ENCODE measurements at regions not wholly inside any gene's neighbourhood (a gene's known extent, or its start where the extent isn't known, plus 50 kb on each side); places are given as distances from the start of the nearest gene placed in this dataset.

- DNase-seq (ENCODE audit: low read depth, low spot score) (peak; percentile 13), ATAC-seq (no peak)
- TF ChIP-seq CTCF (IDR thresholded peaks at IDR 0.05) (no peak), REST (IDR thresholded peaks at IDR 0.05; ENCODE audit: insufficient read depth in 1 of 2, low read depth in 2 of 2, low read length in 1 of 2) (no peak), POLR2AphosphoS5 (IDR thresholded peaks at IDR 0.05; ENCODE audit: low read depth, low read length) (no peak), TCF7L2 (IDR thresholded peaks at IDR 0.05; ENCODE audit: low read depth, low read length) (no peak), SIN3A (IDR thresholded peaks at IDR 0.05; ENCODE audit: borderline replicate concordance, insufficient read depth, low read depth, low read length) (no peak)
- Histone ChIP-seq H3K27me3 (ENCODE audit: control insufficient read depth, insufficient read depth, low read length) (no peaks in the 10 kb centered on the region), H3K36me3 (ENCODE audit: control insufficient read depth, insufficient read depth, low read length) (no peaks in the 10 kb centered on the region), H3K9me3 (ENCODE audit: control insufficient read depth, insufficient read depth, low read depth, low read length) (no peaks in the 10 kb centered on the region), H3K4me3 (ENCODE audit: low read depth in 2 of 2, low read length in 2 of 2) (no peak overlapping the region), H3K4me1 (ENCODE audit: control insufficient read depth, insufficient read depth, low read length) (no peaks in the 10 kb centered on the region), H3K27ac (ENCODE audit: low read length) (no peak overlapping the region)
- POLR2A ChIA-PET, result no interaction called here
- intact Hi-C loops (cut with micrococcal nuclease; ENCODE audit: unreplicated experiment) (no loop called here), in situ Hi-C loops (cut with HindIII; ENCODE audit: low pct_unique_long_range_greater_than_20kb, low sequenced_read_pairs) (no loop called here)
- CTCF ChIA-PET, result no interaction called here
- no TSS peak for BruUV-seq (replicated peaks)
These were observed 203.5 kb upstream of the RGMB start for GRCh38 chr5:98570010-98570409.

GRCh38 chr5:98570661-98571191, 202.7 kb upstream of the RGMB start:
- intact Hi-C loops (cut with micrococcal nuclease; ENCODE audit: unreplicated experiment), result no loop called here
- H3K9me3 ChIP-seq (ENCODE audit: control insufficient read depth, insufficient read depth, low read depth, low read length), result no peaks in the 10 kb centered on the region
- in situ Hi-C loops (cut with HindIII; ENCODE audit: low pct_unique_long_range_greater_than_20kb, low sequenced_read_pairs), result no loop called here
- CTCF ChIA-PET, result no interaction called here
- TF ChIP-seq SIN3A (IDR thresholded peaks at IDR 0.05; ENCODE audit: borderline replicate concordance, insufficient read depth, low read depth, low read length) (no peak), CTCF (IDR thresholded peaks at IDR 0.05) (no peak), REST (IDR thresholded peaks at IDR 0.05; ENCODE audit: insufficient read depth in 1 of 2, low read depth in 2 of 2, low read length in 1 of 2) (no peak), POLR2AphosphoS5 (IDR thresholded peaks at IDR 0.05; ENCODE audit: low read depth, low read length) (no peak), TCF7L2 (IDR thresholded peaks at IDR 0.05; ENCODE audit: low read depth, low read length) (no peak)
- BruUV-seq (replicated peaks), result no TSS peak
- H3K4me3 ChIP-seq (ENCODE audit: low read depth in 2 of 2, low read length in 2 of 2), result no peak overlapping the region
- no peak overlapping the region for H3K27ac ChIP-seq (ENCODE audit: low read length)
- ATAC-seq (0 out of 2 replicates have a peak, but pooled peaks have one; percentile 26), DNase-seq (ENCODE audit: low read depth, low spot score) (no peak)
- POLR2A ChIA-PET, result no interaction called here
- H3K27me3 ChIP-seq (ENCODE audit: control insufficient read depth, insufficient read depth, low read length), result no peaks in the 10 kb centered on the region
- no peaks in the 10 kb centered on the region for H3K4me1 ChIP-seq (ENCODE audit: control insufficient read depth, insufficient read depth, low read length)
- H3K36me3 ChIP-seq (ENCODE audit: control insufficient read depth, insufficient read depth, low read length), result no peaks in the 10 kb centered on the region
